ENCODE measurements at regions not wholly inside any gene's neighbourhood (a gene's known extent, or its start where the extent isn't known, plus 50 kb on each side); places are given as distances from the start of the nearest gene placed in this dataset.

DNA sequence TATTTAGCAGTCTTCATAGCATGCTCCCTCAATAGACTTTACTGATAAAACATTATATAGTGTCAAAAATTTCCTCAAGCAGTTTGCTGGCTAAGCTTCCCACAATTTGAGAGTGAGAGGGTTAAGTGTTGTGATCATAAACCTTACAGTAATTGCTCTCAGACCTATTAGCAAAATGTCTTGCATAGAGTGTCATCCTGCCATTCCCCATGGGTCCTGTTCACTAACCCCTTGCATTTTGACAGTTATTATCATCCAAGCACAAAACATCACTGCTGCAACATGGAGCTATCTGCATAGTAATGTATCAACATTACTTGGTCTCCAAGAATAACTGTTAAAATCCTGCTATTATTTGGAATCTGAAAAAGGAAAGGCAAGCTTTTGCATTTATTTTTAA is 196.1 kb upstream of the GK2 start:
- ATAC-seq (ENCODE audit: insufficient read depth, low FRiP score): no peak
- TF ChIP-seq, protein P1, sequence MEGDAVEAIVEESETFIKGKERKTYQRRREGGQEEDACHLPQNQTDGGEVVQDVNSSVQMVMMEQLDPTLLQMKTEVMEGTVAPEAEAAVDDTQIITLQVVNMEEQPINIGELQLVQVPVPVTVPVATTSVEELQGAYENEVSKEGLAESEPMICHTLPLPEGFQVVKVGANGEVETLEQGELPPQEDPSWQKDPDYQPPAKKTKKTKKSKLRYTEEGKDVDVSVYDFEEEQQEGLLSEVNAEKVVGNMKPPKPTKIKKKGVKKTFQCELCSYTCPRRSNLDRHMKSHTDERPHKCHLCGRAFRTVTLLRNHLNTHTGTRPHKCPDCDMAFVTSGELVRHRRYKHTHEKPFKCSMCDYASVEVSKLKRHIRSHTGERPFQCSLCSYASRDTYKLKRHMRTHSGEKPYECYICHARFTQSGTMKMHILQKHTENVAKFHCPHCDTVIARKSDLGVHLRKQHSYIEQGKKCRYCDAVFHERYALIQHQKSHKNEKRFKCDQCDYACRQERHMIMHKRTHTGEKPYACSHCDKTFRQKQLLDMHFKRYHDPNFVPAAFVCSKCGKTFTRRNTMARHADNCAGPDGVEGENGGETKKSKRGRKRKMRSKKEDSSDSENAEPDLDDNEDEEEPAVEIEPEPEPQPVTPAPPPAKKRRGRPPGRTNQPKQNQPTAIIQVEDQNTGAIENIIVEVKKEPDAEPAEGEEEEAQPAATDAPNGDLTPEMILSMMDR (IDR thresholded peaks at IDR 0.05; ENCODE audit: control extremely low read depth, extremely low read depth): no peak
- no peak for DNase-seq
- Histone ChIP-seq H3K36me3 (ENCODE audit: control insufficient read depth in 4 of 4, insufficient read depth in 4 of 4, low read length in 4 of 4) (no peaks in the 10 kb centered on the region), H3K4me1 (ENCODE audit: control insufficient read depth in 5 of 5, insufficient read depth in 5 of 5, low read length in 5 of 5) (no peaks in the 10 kb centered on the region), H3K9ac (ENCODE audit: insufficient read depth in 1 of 2, low read length in 2 of 2) (no peak overlapping the region), H3K27ac (ENCODE audit: low read depth in 1 of 2, low read length in 1 of 2) (no peak overlapping the region), H3K4me3 (no peak overlapping the region), H3K27me3 (ENCODE audit: control insufficient read depth in 3 of 3, insufficient read depth in 3 of 3, low read length in 2 of 3) (no peaks in the 10 kb centered on the region), H3K9me3 (ENCODE audit: control insufficient read depth in 4 of 4, insufficient read depth in 3 of 4, low read length in 3 of 4) (peaks cover 0 to 2% (median 0%) of the 10 kb centered on the region in 4 donors)

GRCh38 chr4:79603681-79604080 is 195.7 kb upstream of the GK2 start:
- Histone ChIP-seq H3K27me3 (ENCODE audit: control insufficient read depth in 3 of 3, insufficient read depth in 3 of 3, low read length in 2 of 3) (no peaks in the 10 kb centered on the region), H3K27ac (ENCODE audit: low read depth in 1 of 2, low read length in 1 of 2) (no peak overlapping the region), H3K9ac (ENCODE audit: insufficient read depth in 1 of 2, low read length in 2 of 2) (no peak overlapping the region), H3K36me3 (ENCODE audit: control insufficient read depth in 4 of 4, insufficient read depth in 4 of 4, low read length in 4 of 4) (no peaks in the 10 kb centered on the region), H3K4me3 (no peak overlapping the region), H3K9me3 (ENCODE audit: control insufficient read depth in 4 of 4, insufficient read depth in 3 of 4, low read length in 3 of 4) (peaks cover 0 to 2% (median 0%) of the 10 kb centered on the region in 4 donors), H3K4me1 (ENCODE audit: control insufficient read depth in 5 of 5, insufficient read depth in 5 of 5, low read length in 5 of 5) (no peaks in the 10 kb centered on the region)
- ATAC-seq (ENCODE audit: insufficient read depth, low FRiP score) (no peak), DNase-seq (no peak)
- TF ChIP-seq, protein P1 (IDR thresholded peaks at IDR 0.05; ENCODE audit: control extremely low read depth, extremely low read depth): no peak
- WGBS, 2 donors: 10 to 33% methylated on average over 5 of the region's 5 CpGs

DNA sequence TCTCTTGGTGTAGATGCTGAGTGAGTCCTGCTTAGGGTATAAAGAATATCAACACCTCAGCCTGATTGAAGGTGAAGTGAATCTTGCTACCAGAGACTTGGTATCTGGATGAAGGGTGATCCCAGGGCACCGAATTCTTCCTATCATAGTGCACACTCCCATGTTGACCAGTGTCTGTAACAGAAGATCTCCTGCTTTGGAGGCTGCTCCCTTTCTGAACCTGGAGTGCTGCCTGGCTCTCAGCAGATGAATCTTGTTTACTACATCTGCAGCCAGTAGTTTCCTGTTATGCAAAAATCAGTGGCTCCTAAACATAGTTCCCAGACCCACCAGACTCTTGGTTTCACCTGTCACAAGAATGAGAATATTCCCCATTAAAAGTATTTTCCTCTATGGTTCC is 191.7 kb upstream of the GK2 start:
- H3K36me3 ChIP-seq (ENCODE audit: control insufficient read depth in 4 of 4, insufficient read depth in 4 of 4, low read length in 4 of 4): no peaks in the 10 kb centered on the region
- DNase-seq: no peak
- no peak overlapping the region for H3K9ac ChIP-seq (ENCODE audit: insufficient read depth in 1 of 2, low read length in 2 of 2)
- H3K9me3 ChIP-seq (ENCODE audit: control insufficient read depth in 4 of 4, insufficient read depth in 3 of 4, low read length in 3 of 4): peaks cover 0 to 2% (median 0%) of the 10 kb centered on the region in 4 donors
- no peaks in the 10 kb centered on the region for H3K4me1 ChIP-seq (ENCODE audit: control insufficient read depth in 5 of 5, insufficient read depth in 5 of 5, low read length in 5 of 5)
- H3K27ac ChIP-seq (ENCODE audit: low read depth in 1 of 2, low read length in 1 of 2): no peak overlapping the region
- no peak for ATAC-seq (ENCODE audit: insufficient read depth, low FRiP score)
- 92 to 100% methylated on average over 1 of the region's 1 CpG for WGBS, 2 donors
- H3K4me3 ChIP-seq: no peak overlapping the region
- TF ChIP-seq, protein P1 (IDR thresholded peaks at IDR 0.05; ENCODE audit: control extremely low read depth, extremely low read depth): no peak
- H3K27me3 ChIP-seq (ENCODE audit: control insufficient read depth in 3 of 3, insufficient read depth in 3 of 3, low read length in 2 of 3): no peaks in the 10 kb centered on the region

- TF ChIP-seq, protein P1 (IDR thresholded peaks at IDR 0.05; ENCODE audit: control extremely low read depth, extremely low read depth): no peak
- Histone ChIP-seq H3K9me3 (ENCODE audit: control insufficient read depth in 4 of 4, insufficient read depth in 3 of 4, low read length in 3 of 4) (peaks cover 0 to 2% (median 0%) of the 10 kb centered on the region in 4 donors), H3K4me3 (no peak overlapping the region), H3K4me1 (ENCODE audit: control insufficient read depth in 5 of 5, insufficient read depth in 5 of 5, low read length in 5 of 5) (no peaks in the 10 kb centered on the region), H3K36me3 (ENCODE audit: control insufficient read depth in 4 of 4, insufficient read depth in 4 of 4, low read length in 4 of 4) (no peaks in the 10 kb centered on the region), H3K27me3 (ENCODE audit: control insufficient read depth in 3 of 3, insufficient read depth in 3 of 3, low read length in 2 of 3) (no peaks in the 10 kb centered on the region), H3K27ac (ENCODE audit: low read depth in 1 of 2, low read length in 1 of 2) (no peak overlapping the region), H3K9ac (ENCODE audit: insufficient read depth in 1 of 2, low read length in 2 of 2) (no peak overlapping the region)
- no peak for ATAC-seq (ENCODE audit: insufficient read depth, low FRiP score)
- no peak for DNase-seq
- 71 to 85% methylated on average over 4 of the region's 4 CpGs for WGBS, 2 donors
These were observed 190.8 kb upstream of the GK2 start for GRCh38 chr4:79598801-79599200.

All from lung (tissue), 11 donors.